HepG2 (cell line): ENCODE measurements at regions not wholly inside any gene's neighbourhood (a gene's known extent, or its start where the extent isn't known, plus 50 kb on each side); places are given as distances from the start of the nearest gene placed in this dataset.
A peak's percentile ranks its signal among the peaks of the same experiment; 100 is the strongest.

ENCODE experiments used
- ATAC-seq: fragments of 200-7000 bp; cut with Tn5 transposase; 3 replicates; pipeline ENCODE4 v1.9.1; 2020; ENCODE audit warnings: mild to moderate bottlenecking, moderate library complexity
- BruUV-seq: library from RNA; stranded (reverse); fragments of 400-500 nt; replicated peaks from 2 replicates; lab custom pipeline; 2021; lab: Mats Ljungman, UMichigan
- CTCF ChIA-PET: fragments of 300-600 bp; formaldehyde crosslinking; extraction: SDS; loops from one replicate; lab custom pipeline; 2021; ENCODE audit warnings: low total read pairs, inconsistent platforms, low intra/inter-chr PET ratio; lab: Yijun Ruan, JAX
- POLR2A ChIA-PET: fragments of 350-600 bp; sonication (Branson Sonifier 250); formaldehyde crosslinking; loops from one replicate; lab custom pipeline; 2020; ENCODE audit warnings: antibody characterized with exemption, inconsistent platforms; lab: Yijun Ruan, JAX
- DNase-seq: peaks from one replicate; pipeline ENCODE4 v3.0.0-alpha.2; 2015; ENCODE audit warnings: low spot score
- FAIRE-seq: peaks from 3 replicates; lab custom pipeline; 2011; peaks lifted over from hg19 to GRCh38; lab: Jason Lieb, UNC
- H2AFZ ChIP-seq: one replicate; pipeline ENCODE4 v1.6.1; 2011; ENCODE audit warnings: low read length, inconsistent platforms
- H3K27ac ChIP-seq: fragments of 300-600 bp; 3 replicates; pipeline ENCODE4 v1.8.0; 2011; ENCODE audit warnings: mixed run types, mild to moderate bottlenecking, mixed read lengths, low read length, inconsistent platforms; ENCODE audit not compliant: insufficient read depth; ENCODE audit errors: extremely low read length
- H3K27me3 ChIP-seq, 2 experiments: fragments of 200-600 bp in 1 of 2; 2 replicates in 1 of 2; 3 replicates in 1 of 2; pipeline versions ENCODE4 v1.6.0 to v1.8.0; 2011; ENCODE audit warnings: low read length in 2 of 2, mild to moderate bottlenecking in 2 of 2, moderate library complexity in 2 of 2, inconsistent platforms in 1 of 2; ENCODE audit not compliant: insufficient read depth in 2 of 2, control insufficient read depth in 1 of 2
- H3K36me3 ChIP-seq, 2 experiments: fragments of 200-600 bp in 1 of 2; replicated peaks in 1 of 2; 2 replicates in 1 of 2; 3 replicates in 1 of 2; pipeline versions ENCODE4 v1.5.1 to v1.8.0; 2011; ENCODE audit warnings: low read length in 2 of 2, inconsistent platforms in 1 of 2; ENCODE audit not compliant: insufficient read depth in 2 of 2, control insufficient read depth in 1 of 2
- H3K4me1 ChIP-seq: 2 replicates; pipeline ENCODE4 v1.5.1; 2012; ENCODE audit warnings: low read length, inconsistent platforms; ENCODE audit not compliant: insufficient read depth
- H3K4me2 ChIP-seq: 2 replicates; pipeline ENCODE4 v1.6.0; 2011; ENCODE audit warnings: low read depth, low read length, inconsistent platforms
- H3K4me3 ChIP-seq, 3 experiments: fragments of 200-600 bp in 1 of 3; sonication (generic), shearing (Covaris generic) in 1 of 3; replicated peaks in 1 of 3; 2 replicates each; pipeline ENCODE4 v1.5.1; 2011 to 2016; ENCODE audit warnings: low read length in 3 of 3, inconsistent platforms in 2 of 3, low read depth in 2 of 3, mild to moderate bottlenecking in 2 of 3, control low read depth in 1 of 3, mixed read lengths in 1 of 3; ENCODE audit not compliant: insufficient read depth in 1 of 3
- H3K79me2 ChIP-seq: one replicate; pipeline ENCODE4 v1.6.1; 2011; ENCODE audit warnings: low read length, inconsistent platforms; ENCODE audit not compliant: insufficient read depth
- H3K9ac ChIP-seq: 2 replicates; pipeline ENCODE4 v1.6.0; 2011; ENCODE audit warnings: mild to moderate bottlenecking, low read depth, low read length, inconsistent platforms; ENCODE audit not compliant: insufficient read depth
- H3K9me3 ChIP-seq: 2 replicates; pipeline ENCODE4 v1.5.1; 2012; ENCODE audit warnings: mild to moderate bottlenecking, low read length
- H4K20me1 ChIP-seq: 2 replicates; pipeline ENCODE4 v1.6.0; 2011; ENCODE audit warnings: inconsistent platforms, mild to moderate bottlenecking, low read length, moderate library complexity; ENCODE audit not compliant: insufficient read depth
- DMTF1 ChIP-seq: sonication (generic); formaldehyde crosslinking; IDR thresholded peaks from 2 replicates; pipeline ENCODE4 v1.4.0; 2020; ENCODE audit warnings: mild to moderate bottlenecking, missing genetic modification reagents
- ELF1 ChIP-seq: sonication (generic); formaldehyde crosslinking; IDR thresholded peaks from 2 replicates; pipeline ENCODE4 v1.4.0; 2020; ENCODE audit warnings: missing genetic modification reagents
- FOXK1 ChIP-seq: sonication (generic); formaldehyde crosslinking; IDR thresholded peaks from 2 replicates; pipeline ENCODE4 v1.4.0; 2020; ENCODE audit warnings: low read depth, missing genetic modification reagents, borderline replicate concordance
- ISL2 ChIP-seq: sonication (generic); formaldehyde crosslinking; IDR thresholded peaks from 2 replicates; pipeline ENCODE4 v1.5.0; 2020; ENCODE audit warnings: missing genetic modification reagents
- MBD4 ChIP-seq: IDR thresholded peaks from 2 replicates; pipeline ENCODE4 v1.6.1; 2012; ENCODE audit warnings: low read length, inconsistent platforms, borderline replicate concordance
- NFE2L2 ChIP-seq: fragments of 150-350 bp; IDR thresholded peaks from 2 replicates; pipeline ENCODE4 v1.6.1; 2014; ENCODE audit warnings: low read length
- NFIC ChIP-seq: IDR thresholded peaks from 2 replicates; pipeline ENCODE4 v1.6.1; 2012; ENCODE audit warnings: mild to moderate bottlenecking, low read length, inconsistent platforms
- NR2F2 ChIP-seq: IDR thresholded peaks from 2 replicates; pipeline ENCODE4 v1.6.1; 2012; ENCODE audit warnings: low read depth, inconsistent platforms, borderline replicate concordance
- PAX8 ChIP-seq: sonication (generic); formaldehyde crosslinking; IDR thresholded peaks from 2 replicates; pipeline ENCODE4 v1.8.0; 2022; ENCODE audit warnings: mild to moderate bottlenecking, missing genetic modification reagents, borderline replicate concordance
- TCF7 ChIP-seq: sonication (generic); IDR thresholded peaks from 2 replicates; pipeline ENCODE4 v1.6.1; 2016; ENCODE audit warnings: antibody characterized with exemption, low read depth
- ZBTB37 ChIP-seq: sonication (generic); formaldehyde crosslinking; IDR thresholded peaks from 2 replicates; pipeline ENCODE4 v1.4.0; 2020; ENCODE audit warnings: mild to moderate bottlenecking, missing genetic modification reagents
- ZIK1 ChIP-seq: sonication (generic); formaldehyde crosslinking; IDR thresholded peaks from 2 replicates; pipeline ENCODE4 v1.5.0; 2020; ENCODE audit warnings: mild to moderate bottlenecking, low read depth, missing genetic modification reagents, borderline replicate concordance
- ZNF142 ChIP-seq: sonication (generic); formaldehyde crosslinking; IDR thresholded peaks from 2 replicates; pipeline ENCODE4 v1.4.0; 2020; ENCODE audit warnings: missing genetic modification reagents
- ZNF296 ChIP-seq: sonication (generic); formaldehyde crosslinking; conservative IDR thresholded peaks from 2 replicates; pipeline ENCODE4 v1.5.0; 2020; ENCODE audit warnings: mild to moderate bottlenecking, missing genetic modification reagents
- ZNF792 ChIP-seq: IDR thresholded peaks from 2 replicates; pipeline ENCODE4 v1.6.1; 2016
- WGBS: methylation state at CpG from one replicate; pipeline ENCODE4 v1.1.6; 2017; ENCODE audit warnings: low lambda C conversion rate; 5-methylcytosine and 5-hydroxymethylcytosine counted together
- in situ Hi-C: cut with HindIII; loops from 2 replicates; pipeline ENCODE4 v1.10.0; 2017; ENCODE audit warnings: low pct_unique_long_range_greater_than_20kb; ENCODE audit not compliant: extremely low pct_ligation_motif_present
- intact Hi-C: fragments of 100-400 bp; cut with micrococcal nuclease; formaldehyde crosslinking; loops from one replicate; pipeline ENCODE4 v1.10.0; 2022; ENCODE audit not compliant: unreplicated experiment

- TF ChIP-seq DMTF1: no peak
- no peak for TF ChIP-seq NR2F2
- no peak for TF ChIP-seq NFE2L2
- peak; percentile 36; the same call in 1 of the 2 replicates for TF ChIP-seq TCF7
- TF ChIP-seq NFIC: 0 out of 2 replicates have a peak, but pooled peaks have one; percentile 33
- no peak for TF ChIP-seq ZIK1
- no peak for TF ChIP-seq MBD4
- TF ChIP-seq ISL2 (CRISPR knock-in tag): peak; percentile 69
Measured at GRCh38 chr13:68378294-68378693, 1148.2 kb upstream of the PCDH9 start (continued).

GRCh38 chr13:68375004-68375403 is 1144.9 kb upstream of the PCDH9 start:
- no peak for ATAC-seq
- Histone ChIP-seq H4K20me1 (no peaks in the 10 kb centered on the region), H3K27me3 (no peaks in the 10 kb centered on the region), H2AFZ (no peak overlapping the region), H3K4me1 (peaks cover 27% of the 10 kb centered on the region), H3K4me2 (no peak overlapping the region), H3K9ac (no peak overlapping the region), H3K79me2 (no peaks in the 10 kb centered on the region), H3K27ac (no peak overlapping the region), H3K9me3 (no peaks in the 10 kb centered on the region), H3K4me3 (no peak overlapping the region), H3K36me3 (no peaks in the 10 kb centered on the region)
- BruUV-seq: no TSS peak
- no peak for DNase-seq
- no peak for FAIRE-seq
- intact Hi-C loops: no loop called here
- ChIA-PET CTCF (no interaction called here), POLR2A (no interaction called here)
- 52% methylated on average over 2 of the region's 2 CpGs for WGBS
- in situ Hi-C loops: no loop called here
- no peak for TF ChIP-seq ZNF792 (CRISPR knock-in tag)
- TF ChIP-seq ZBTB37: no peak
- TF ChIP-seq FOXK1 (CRISPR knock-in tag): no peak
- no peak for TF ChIP-seq ELF1 (CRISPR knock-in tag)
- no peak for TF ChIP-seq ZNF296 (CRISPR knock-in tag)
- no peak for TF ChIP-seq PAX8
- TF ChIP-seq ZNF142 (CRISPR knock-in tag): no peak
